Spleen (tissue), 7 donors: ENCODE measurements at regions not wholly inside any gene's neighbourhood (a gene's known extent, or its start where the extent isn't known, plus 50 kb on each side); places are given as distances from the start of the nearest gene placed in this dataset.

Experiments
- POLR2A ChIP-seq, 3 donors: fragments of 450-650 bp; IDR thresholded peaks; one replicate each; pipeline ENCODE4 v1.5.1; 2017; ENCODE audit warnings: antibody characterized with exemption in 3 of 3, mild to moderate bottlenecking in 1 of 3
- TF ChIP-seq, protein P1 (sequence below), 11 experiments: fragments of 200-600 bp in 7 of 11; fragments of 450-650 bp in 4 of 11; sonication (generic) in 4 of 11; IDR thresholded peaks in 8 of 11; conservative IDR thresholded peaks in 3 of 11; 1 replicate in 7 of 11; 2 replicates in 4 of 11; pipeline versions ENCODE4 v1.4.0 to v1.8.0; 2016 to 2021; ENCODE audit warnings: antibody characterized with exemption in 11 of 11, inconsistent platforms in 4 of 11, mild to moderate bottlenecking in 1 of 11
- donor health status: DM: no; HTN: no; CAD: no; lungs with moderate emphysema.
- donor health status: DM: no; HTN: no; CAD: no.
- donor health status: DM: no; HTN: no; CAD: no.

DNA sequence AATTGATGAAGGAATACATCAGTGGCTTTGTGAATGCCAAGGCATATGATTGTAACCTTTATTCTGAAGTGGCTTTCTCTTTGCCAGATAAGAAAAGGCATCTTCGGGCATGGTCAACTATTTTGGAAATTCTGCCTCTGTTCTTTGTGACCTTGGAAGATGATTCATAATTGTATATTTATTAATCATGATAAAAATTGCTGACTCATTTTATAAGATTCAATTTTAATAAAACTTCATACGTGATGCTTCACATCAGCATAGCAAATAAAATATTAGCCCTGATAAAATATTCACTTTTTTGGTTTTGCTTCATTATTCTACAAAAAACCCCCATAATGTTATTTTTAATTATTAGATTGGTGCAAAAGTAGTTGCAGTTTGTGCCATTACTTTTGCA lies 200.5 kb downstream of the MACC1 start:
- TF ChIP-seq, protein P1, sequence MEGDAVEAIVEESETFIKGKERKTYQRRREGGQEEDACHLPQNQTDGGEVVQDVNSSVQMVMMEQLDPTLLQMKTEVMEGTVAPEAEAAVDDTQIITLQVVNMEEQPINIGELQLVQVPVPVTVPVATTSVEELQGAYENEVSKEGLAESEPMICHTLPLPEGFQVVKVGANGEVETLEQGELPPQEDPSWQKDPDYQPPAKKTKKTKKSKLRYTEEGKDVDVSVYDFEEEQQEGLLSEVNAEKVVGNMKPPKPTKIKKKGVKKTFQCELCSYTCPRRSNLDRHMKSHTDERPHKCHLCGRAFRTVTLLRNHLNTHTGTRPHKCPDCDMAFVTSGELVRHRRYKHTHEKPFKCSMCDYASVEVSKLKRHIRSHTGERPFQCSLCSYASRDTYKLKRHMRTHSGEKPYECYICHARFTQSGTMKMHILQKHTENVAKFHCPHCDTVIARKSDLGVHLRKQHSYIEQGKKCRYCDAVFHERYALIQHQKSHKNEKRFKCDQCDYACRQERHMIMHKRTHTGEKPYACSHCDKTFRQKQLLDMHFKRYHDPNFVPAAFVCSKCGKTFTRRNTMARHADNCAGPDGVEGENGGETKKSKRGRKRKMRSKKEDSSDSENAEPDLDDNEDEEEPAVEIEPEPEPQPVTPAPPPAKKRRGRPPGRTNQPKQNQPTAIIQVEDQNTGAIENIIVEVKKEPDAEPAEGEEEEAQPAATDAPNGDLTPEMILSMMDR (IDR thresholded peaks at IDR 0.05 in 8 of 11, conservative IDR thresholded peaks at IDR 0.05 in 3 of 11): no peak
- TF ChIP-seq POLR2A (IDR thresholded peaks at IDR 0.05): no peak
